ENCODE measurements at regions not wholly inside any gene's neighbourhood (a gene's known extent, or its start where the extent isn't known, plus 50 kb on each side); places are given as distances from the start of the nearest gene placed in this dataset.

DNA sequence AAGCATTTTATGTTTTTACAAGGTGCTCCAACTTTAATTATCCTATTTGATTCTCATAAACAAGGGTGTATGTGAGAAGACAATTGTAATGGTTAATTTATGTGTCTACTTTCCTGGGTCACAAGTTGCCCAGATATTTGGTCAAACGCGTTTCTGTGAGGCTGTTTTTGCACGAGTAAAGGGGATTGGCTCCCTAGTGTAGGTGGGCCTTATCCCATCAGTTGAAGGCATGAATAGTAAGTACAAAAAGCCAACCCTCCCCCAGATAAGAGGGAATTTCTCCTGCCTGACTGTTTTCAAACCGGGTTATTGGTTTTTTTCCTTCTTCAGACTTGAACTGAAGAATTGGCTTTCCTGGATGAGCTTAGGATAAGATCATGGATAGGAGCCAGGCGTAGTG lies 224.0 kb upstream of the NCKAP5 start:
- Histone ChIP-seq H3K27me3 (ENCODE audit: control insufficient read depth in 1 of 2, insufficient read depth in 2 of 2, low read length in 2 of 2) (no peaks in the 10 kb centered on the region), H3K4me1 (ENCODE audit: control insufficient read depth in 1 of 2, insufficient read depth in 2 of 2, low read length in 2 of 2) (no peaks in the 10 kb centered on the region), H3K9ac (ENCODE audit: low read depth in 1 of 2, low read length in 2 of 2) (no peak overlapping the region), H3K4me3 (ENCODE audit: low read depth in 1 of 2, low read length in 2 of 2) (no peak overlapping the region), H3K36me3 (ENCODE audit: control insufficient read depth in 1 of 2, insufficient read depth in 2 of 2, low read length in 2 of 2) (no peaks in the 10 kb centered on the region), H3K27ac (ENCODE audit: low read depth, low read length) (no peak overlapping the region), H3K9me3 (ENCODE audit: control insufficient read depth in 1 of 2, low read length in 2 of 2) (peaks cover 0 to 2% of the 10 kb centered on the region in 2 donors)

DNA sequence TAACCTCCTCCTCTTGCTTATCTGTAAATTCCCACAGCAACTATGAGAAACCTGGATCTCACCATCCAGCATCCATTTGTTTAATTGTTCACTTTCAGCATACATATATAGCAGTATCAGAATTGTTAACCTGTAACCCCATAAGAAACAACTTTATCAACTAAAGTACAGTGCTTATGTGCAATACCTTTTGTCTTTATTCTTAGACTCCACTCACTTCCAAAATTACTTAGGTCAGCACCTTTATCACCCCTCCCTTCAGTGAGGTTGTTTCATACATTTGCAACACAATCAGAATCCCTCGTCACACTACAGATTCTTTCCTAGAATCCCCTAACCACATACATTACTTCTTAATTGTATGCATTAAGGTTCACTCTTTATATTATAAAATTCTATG lies 225.9 kb upstream of the NCKAP5 start:
- peaks cover 0 to 2% of the 10 kb centered on the region in 2 donors for H3K9me3 ChIP-seq (ENCODE audit: control insufficient read depth in 1 of 2, low read length in 2 of 2)
- H3K36me3 ChIP-seq (ENCODE audit: control insufficient read depth in 1 of 2, insufficient read depth in 2 of 2, low read length in 2 of 2): no peaks in the 10 kb centered on the region
- no peak overlapping the region for H3K9ac ChIP-seq (ENCODE audit: low read depth in 1 of 2, low read length in 2 of 2)
- no peak overlapping the region for H3K4me3 ChIP-seq (ENCODE audit: low read depth in 1 of 2, low read length in 2 of 2)
- H3K4me1 ChIP-seq (ENCODE audit: control insufficient read depth in 1 of 2, insufficient read depth in 2 of 2, low read length in 2 of 2): no peaks in the 10 kb centered on the region
- H3K27ac ChIP-seq (ENCODE audit: low read depth, low read length): no peak overlapping the region
- no peaks in the 10 kb centered on the region for H3K27me3 ChIP-seq (ENCODE audit: control insufficient read depth in 1 of 2, insufficient read depth in 2 of 2, low read length in 2 of 2)

DNA sequence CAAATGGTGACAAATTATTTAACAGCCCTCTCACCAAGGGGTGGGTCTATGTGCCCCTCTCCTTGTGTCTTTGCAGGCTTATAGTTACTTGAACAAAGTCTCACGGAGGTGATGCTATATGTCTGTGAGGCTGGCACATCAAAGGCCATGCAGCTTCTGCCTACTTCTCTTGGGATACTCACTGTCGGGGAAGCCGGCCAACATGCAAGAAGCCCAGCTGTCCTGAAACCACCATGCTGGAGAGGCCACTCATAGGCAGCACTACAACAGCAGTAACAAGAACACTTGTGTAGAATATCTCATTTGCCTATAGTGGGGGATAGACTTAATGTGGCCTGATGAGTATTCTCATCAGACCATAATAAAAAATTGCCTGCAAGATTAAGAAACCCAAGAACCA lies 233.7 kb upstream of the NCKAP5 start:
- Histone ChIP-seq H3K9me3 (ENCODE audit: control insufficient read depth in 1 of 2, low read length in 2 of 2) (no peaks in the 10 kb centered on the region), H3K9ac (ENCODE audit: low read depth in 1 of 2, low read length in 2 of 2) (no peak overlapping the region), H3K4me1 (ENCODE audit: control insufficient read depth in 1 of 2, insufficient read depth in 2 of 2, low read length in 2 of 2) (no peaks in the 10 kb centered on the region), H3K4me3 (ENCODE audit: low read depth in 1 of 2, low read length in 2 of 2) (no peak overlapping the region), H3K27ac (ENCODE audit: low read depth, low read length) (no peak overlapping the region), H3K36me3 (ENCODE audit: control insufficient read depth in 1 of 2, insufficient read depth in 2 of 2, low read length in 2 of 2) (no peaks in the 10 kb centered on the region), H3K27me3 (ENCODE audit: control insufficient read depth in 1 of 2, insufficient read depth in 2 of 2, low read length in 2 of 2) (no peaks in the 10 kb centered on the region)

DNA sequence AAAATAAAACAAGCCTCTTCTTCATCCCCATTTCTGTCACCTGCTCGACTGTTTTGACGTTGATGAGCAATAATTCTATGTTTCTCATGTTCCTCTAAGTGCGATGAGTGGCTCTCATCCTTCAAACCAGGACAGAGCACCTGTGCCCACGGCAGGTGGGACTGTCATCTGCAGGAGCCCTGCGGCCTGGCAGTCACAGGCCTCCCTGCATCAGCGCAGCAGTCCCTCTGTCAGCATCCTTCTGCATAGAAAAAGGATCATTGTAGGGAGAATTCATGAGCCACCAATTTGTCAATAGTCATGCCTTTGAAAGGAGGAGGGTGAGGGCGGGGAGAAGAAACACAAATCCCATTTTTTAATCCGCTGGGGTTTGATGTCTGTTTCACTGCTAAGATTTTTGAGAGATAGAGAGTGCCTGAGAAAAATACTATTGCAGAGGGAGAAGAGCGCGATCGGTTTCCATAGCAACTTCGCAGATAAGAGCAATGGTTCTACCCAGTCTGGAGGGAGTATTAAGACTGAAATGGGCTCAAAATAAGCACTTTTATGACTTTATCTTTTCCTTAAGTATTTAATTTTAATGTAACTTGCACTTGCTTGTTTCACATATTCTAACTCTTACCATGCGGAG lies 234.3 kb upstream of the NCKAP5 start:
- no peaks in the 10 kb centered on the region for H3K27me3 ChIP-seq (ENCODE audit: control insufficient read depth in 1 of 2, insufficient read depth in 2 of 2, low read length in 2 of 2)
- H3K9ac ChIP-seq (ENCODE audit: low read depth in 1 of 2, low read length in 2 of 2): no peak overlapping the region
- H3K9me3 ChIP-seq (ENCODE audit: control insufficient read depth in 1 of 2, low read length in 2 of 2): no peaks in the 10 kb centered on the region
- H3K4me1 ChIP-seq (ENCODE audit: control insufficient read depth in 1 of 2, insufficient read depth in 2 of 2, low read length in 2 of 2): no peaks in the 10 kb centered on the region
- no peak overlapping the region for H3K27ac ChIP-seq (ENCODE audit: low read depth, low read length)
- H3K4me3 ChIP-seq (ENCODE audit: low read depth in 1 of 2, low read length in 2 of 2): no peak overlapping the region
- no peaks in the 10 kb centered on the region for H3K36me3 ChIP-seq (ENCODE audit: control insufficient read depth in 1 of 2, insufficient read depth in 2 of 2, low read length in 2 of 2)

DNA sequence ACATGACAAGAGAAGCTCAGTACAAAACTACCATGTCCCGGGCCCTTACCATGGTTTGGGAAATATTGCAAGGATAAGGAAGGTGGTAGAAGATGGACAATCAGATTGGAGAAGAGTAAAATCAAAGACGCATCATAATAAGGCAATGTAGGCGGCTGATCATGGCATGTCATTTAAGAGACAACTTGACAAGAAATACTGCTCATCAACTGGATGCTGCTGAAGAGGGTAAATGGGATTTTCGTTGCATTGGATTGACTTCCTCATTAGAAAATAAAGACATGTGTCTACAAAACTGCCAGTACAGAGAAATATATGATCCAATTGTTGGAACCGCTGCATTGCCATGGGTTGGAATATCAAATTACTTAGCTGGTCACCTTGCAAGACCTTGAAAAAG lies 238.3 kb upstream of the NCKAP5 start:
- Histone ChIP-seq H3K9me3 (ENCODE audit: control insufficient read depth in 1 of 2, low read length in 2 of 2) (no peaks in the 10 kb centered on the region), H3K27me3 (ENCODE audit: control insufficient read depth in 1 of 2, insufficient read depth in 2 of 2, low read length in 2 of 2) (no peaks in the 10 kb centered on the region), H3K4me3 (ENCODE audit: low read depth in 1 of 2, low read length in 2 of 2) (no peak overlapping the region), H3K9ac (ENCODE audit: low read depth in 1 of 2, low read length in 2 of 2) (no peak overlapping the region), H3K27ac (ENCODE audit: low read depth, low read length) (no peak overlapping the region), H3K4me1 (ENCODE audit: control insufficient read depth in 1 of 2, insufficient read depth in 2 of 2, low read length in 2 of 2) (no peaks in the 10 kb centered on the region), H3K36me3 (ENCODE audit: control insufficient read depth in 1 of 2, insufficient read depth in 2 of 2, low read length in 2 of 2) (no peaks in the 10 kb centered on the region)

DNA sequence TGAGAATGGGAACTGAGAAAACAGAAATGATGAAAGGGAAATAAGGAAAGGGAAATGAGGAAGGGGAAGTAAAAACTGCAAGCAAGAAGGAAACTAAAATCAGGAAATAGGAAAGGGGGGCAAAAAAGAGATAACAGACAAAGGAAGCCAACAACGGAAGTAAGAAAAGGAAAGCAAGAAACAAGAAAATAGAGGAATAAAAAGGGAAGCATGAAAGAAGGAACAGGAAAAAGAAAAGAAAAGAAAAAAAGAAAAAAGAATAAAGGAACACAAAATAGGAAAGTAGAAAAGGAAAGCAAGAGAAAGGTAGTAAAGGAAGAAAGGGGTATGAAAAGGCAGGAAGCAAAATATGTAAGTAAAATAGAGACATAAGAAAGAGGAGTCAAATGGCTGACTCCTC lies 241.2 kb upstream of the NCKAP5 start:
- Histone ChIP-seq H3K4me1 (ENCODE audit: control insufficient read depth in 1 of 2, insufficient read depth in 2 of 2, low read length in 2 of 2) (no peaks in the 10 kb centered on the region), H3K27me3 (ENCODE audit: control insufficient read depth in 1 of 2, insufficient read depth in 2 of 2, low read length in 2 of 2) (no peaks in the 10 kb centered on the region), H3K27ac (ENCODE audit: low read depth, low read length) (no peak overlapping the region), H3K9me3 (ENCODE audit: control insufficient read depth in 1 of 2, low read length in 2 of 2) (peaks cover 0 to 4% of the 10 kb centered on the region in 2 donors), H3K4me3 (ENCODE audit: low read depth in 1 of 2, low read length in 2 of 2) (no peak overlapping the region), H3K36me3 (ENCODE audit: control insufficient read depth in 1 of 2, insufficient read depth in 2 of 2, low read length in 2 of 2) (no peaks in the 10 kb centered on the region), H3K9ac (ENCODE audit: low read depth in 1 of 2, low read length in 2 of 2) (no peak overlapping the region)

DNA sequence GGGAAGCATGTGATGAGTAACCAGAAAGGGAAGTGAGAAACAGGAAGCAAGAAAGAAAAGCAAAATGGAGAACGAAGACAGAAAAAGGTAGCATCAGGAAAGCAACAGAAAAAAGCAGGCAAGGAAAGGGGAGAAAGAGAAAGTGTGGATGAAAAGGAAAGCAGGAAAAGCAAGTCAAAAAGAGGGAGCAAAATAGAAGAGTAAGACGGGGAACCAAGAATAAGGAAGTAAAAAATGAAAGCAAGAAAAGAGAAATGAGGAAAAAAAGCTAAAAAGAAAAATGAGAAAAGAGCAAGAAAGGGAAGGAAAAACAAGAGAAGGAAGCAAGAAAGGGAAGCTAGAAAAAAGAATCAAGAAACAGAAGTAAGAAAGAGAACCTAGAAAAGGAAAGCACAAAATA lies 242.3 kb upstream of the NCKAP5 start:
- Histone ChIP-seq H3K4me3 (ENCODE audit: low read depth in 1 of 2, low read length in 2 of 2) (no peak overlapping the region), H3K36me3 (ENCODE audit: control insufficient read depth in 1 of 2, insufficient read depth in 2 of 2, low read length in 2 of 2) (no peaks in the 10 kb centered on the region), H3K27ac (ENCODE audit: low read depth, low read length) (no peak overlapping the region), H3K27me3 (ENCODE audit: control insufficient read depth in 1 of 2, insufficient read depth in 2 of 2, low read length in 2 of 2) (no peaks in the 10 kb centered on the region), H3K9ac (ENCODE audit: low read depth in 1 of 2, low read length in 2 of 2) (no peak overlapping the region), H3K4me1 (ENCODE audit: control insufficient read depth in 1 of 2, insufficient read depth in 2 of 2, low read length in 2 of 2) (no peaks in the 10 kb centered on the region), H3K9me3 (ENCODE audit: control insufficient read depth in 1 of 2, low read length in 2 of 2) (peaks cover 0 to 4% of the 10 kb centered on the region in 2 donors)

DNA sequence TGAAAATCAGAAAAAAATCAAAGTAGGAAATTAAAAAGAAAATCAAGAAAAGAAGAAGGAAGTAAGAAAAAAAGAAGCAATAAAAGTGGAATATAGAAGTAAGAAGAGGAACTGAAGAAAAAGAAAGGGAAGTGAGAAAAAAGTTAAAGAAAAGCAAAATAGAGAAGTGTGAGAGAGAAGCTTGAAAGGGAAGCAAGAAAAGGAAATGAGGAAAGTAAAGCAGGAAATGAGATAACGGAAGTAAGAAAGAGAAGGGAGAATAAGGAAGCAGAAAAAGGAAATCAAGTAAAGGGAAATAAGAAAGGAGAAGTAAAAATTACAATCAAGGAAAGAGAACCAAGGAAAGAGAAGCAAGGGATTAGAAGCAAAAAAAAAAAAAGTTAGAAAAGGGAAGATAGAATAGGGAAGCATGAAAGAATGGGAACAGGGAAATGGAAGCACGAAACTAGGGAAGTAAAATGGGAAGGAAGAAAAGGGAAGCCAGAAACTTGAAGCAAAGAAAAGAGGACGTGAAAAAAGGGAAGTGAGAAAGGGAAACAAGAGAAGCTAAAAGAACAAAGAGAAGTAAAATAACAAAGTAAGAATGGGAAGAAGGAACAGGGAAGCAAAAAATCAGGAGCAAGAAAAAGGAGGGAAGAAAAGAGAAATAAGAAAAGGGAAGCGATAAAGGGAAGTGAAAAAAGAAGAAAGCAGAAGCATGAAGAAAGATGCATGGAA lies 243.3 kb upstream of the NCKAP5 start:
- no peak overlapping the region for H3K27ac ChIP-seq (ENCODE audit: low read depth, low read length)

DNA sequence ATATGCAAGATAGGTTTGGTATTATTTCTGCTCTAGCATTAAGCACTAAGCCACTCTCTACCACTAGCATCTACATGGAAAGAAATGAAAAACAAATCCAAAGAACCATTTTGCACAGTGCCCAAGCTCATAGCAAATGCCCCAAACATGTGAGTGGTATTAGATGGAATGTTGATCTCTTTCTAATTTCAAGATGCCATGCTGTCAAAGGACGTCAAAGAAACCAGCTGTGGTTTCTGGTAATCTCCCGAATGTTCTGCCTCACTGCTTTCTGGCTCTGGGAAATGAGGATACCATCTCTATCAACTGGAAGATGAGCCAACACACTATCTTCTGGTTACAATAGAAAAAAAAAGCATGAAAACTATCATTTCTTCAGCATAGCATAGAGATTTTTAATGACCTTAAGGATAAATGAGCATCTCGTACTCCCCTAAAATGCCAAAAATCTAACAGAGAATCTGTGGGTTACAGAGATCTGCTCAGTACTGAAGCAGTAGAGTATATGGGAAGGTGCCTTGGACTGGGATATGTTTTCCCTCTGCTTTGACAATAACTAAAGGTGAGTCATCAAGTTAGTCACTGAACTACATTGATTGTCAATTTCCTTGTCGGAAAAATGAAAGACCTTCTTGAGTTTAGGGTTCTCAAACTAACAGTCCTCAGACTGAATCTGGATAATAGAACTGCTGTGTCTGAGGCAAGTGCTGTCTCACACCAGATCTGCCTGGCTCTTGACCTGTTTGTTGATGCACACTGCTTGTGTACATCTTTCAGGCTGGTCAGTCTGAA lies 244.8 kb upstream of the NCKAP5 start:
- no peaks in the 10 kb centered on the region for H3K27me3 ChIP-seq (ENCODE audit: control insufficient read depth in 1 of 2, insufficient read depth in 2 of 2, low read length in 2 of 2)
- no peak overlapping the region for H3K9ac ChIP-seq (ENCODE audit: low read depth in 1 of 2, low read length in 2 of 2)
- H3K36me3 ChIP-seq (ENCODE audit: control insufficient read depth in 1 of 2, insufficient read depth in 2 of 2, low read length in 2 of 2): no peaks in the 10 kb centered on the region
- no peaks in the 10 kb centered on the region for H3K4me1 ChIP-seq (ENCODE audit: control insufficient read depth in 1 of 2, insufficient read depth in 2 of 2, low read length in 2 of 2)
- no peak overlapping the region for H3K4me3 ChIP-seq (ENCODE audit: low read depth in 1 of 2, low read length in 2 of 2)
- peaks cover 0 to 4% of the 10 kb centered on the region in 2 donors for H3K9me3 ChIP-seq (ENCODE audit: control insufficient read depth in 1 of 2, low read length in 2 of 2)
- no peak overlapping the region for H3K27ac ChIP-seq (ENCODE audit: low read depth, low read length)

More for the DNA sequence above, 243.3 kb upstream of the NCKAP5 start:
- Histone ChIP-seq H3K4me1 (ENCODE audit: control insufficient read depth in 1 of 2, insufficient read depth in 2 of 2, low read length in 2 of 2) (no peaks in the 10 kb centered on the region), H3K9me3 (ENCODE audit: control insufficient read depth in 1 of 2, low read length in 2 of 2) (peaks cover 0 to 4% of the 10 kb centered on the region in 2 donors), H3K27me3 (ENCODE audit: control insufficient read depth in 1 of 2, insufficient read depth in 2 of 2, low read length in 2 of 2) (no peaks in the 10 kb centered on the region), H3K4me3 (ENCODE audit: low read depth in 1 of 2, low read length in 2 of 2) (no peak overlapping the region), H3K9ac (ENCODE audit: low read depth in 1 of 2, low read length in 2 of 2) (no peak overlapping the region), H3K36me3 (ENCODE audit: control insufficient read depth in 1 of 2, insufficient read depth in 2 of 2, low read length in 2 of 2) (no peaks in the 10 kb centered on the region)

DNA sequence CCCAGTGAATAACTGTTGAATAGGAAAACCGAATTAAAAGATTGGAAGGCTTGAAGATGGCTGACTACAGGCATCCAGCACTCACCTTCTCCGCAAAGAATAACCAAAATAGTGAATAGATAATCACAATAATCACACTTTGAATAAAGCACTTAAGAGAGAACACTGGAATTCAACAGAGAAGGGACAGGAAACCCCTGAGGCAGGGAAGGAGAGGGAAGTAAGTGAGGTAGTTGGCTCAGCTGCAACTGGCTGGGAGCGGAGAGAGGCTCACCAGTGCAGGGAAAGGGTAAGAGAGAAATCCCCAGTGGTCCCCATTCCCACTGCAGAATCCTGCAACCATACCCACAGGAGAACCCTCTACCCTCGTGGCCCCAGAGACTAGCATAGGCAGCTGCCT lies 246.6 kb upstream of the NCKAP5 start:
- H3K9me3 ChIP-seq (ENCODE audit: control insufficient read depth in 1 of 2, low read length in 2 of 2): peaks cover 0 to 4% of the 10 kb centered on the region in 2 donors
- H3K9ac ChIP-seq (ENCODE audit: low read depth in 1 of 2, low read length in 2 of 2): no peak overlapping the region

More for the DNA sequence above, 246.6 kb upstream of the NCKAP5 start:
- Histone ChIP-seq H3K36me3 (ENCODE audit: control insufficient read depth in 1 of 2, insufficient read depth in 2 of 2, low read length in 2 of 2) (no peaks in the 10 kb centered on the region), H3K27me3 (ENCODE audit: control insufficient read depth in 1 of 2, insufficient read depth in 2 of 2, low read length in 2 of 2) (no peaks in the 10 kb centered on the region), H3K4me3 (ENCODE audit: low read depth in 1 of 2, low read length in 2 of 2) (no peak overlapping the region), H3K4me1 (ENCODE audit: control insufficient read depth in 1 of 2, insufficient read depth in 2 of 2, low read length in 2 of 2) (no peaks in the 10 kb centered on the region), H3K27ac (ENCODE audit: low read depth, low read length) (no peak overlapping the region)

All from duodenal mucosa (tissue), 2 donors.